ENCODE measurements at regions not wholly inside any gene's neighbourhood (a gene's known extent, or its start where the extent isn't known, plus 50 kb on each side); places are given as distances from the start of the nearest gene placed in this dataset.

DNA sequence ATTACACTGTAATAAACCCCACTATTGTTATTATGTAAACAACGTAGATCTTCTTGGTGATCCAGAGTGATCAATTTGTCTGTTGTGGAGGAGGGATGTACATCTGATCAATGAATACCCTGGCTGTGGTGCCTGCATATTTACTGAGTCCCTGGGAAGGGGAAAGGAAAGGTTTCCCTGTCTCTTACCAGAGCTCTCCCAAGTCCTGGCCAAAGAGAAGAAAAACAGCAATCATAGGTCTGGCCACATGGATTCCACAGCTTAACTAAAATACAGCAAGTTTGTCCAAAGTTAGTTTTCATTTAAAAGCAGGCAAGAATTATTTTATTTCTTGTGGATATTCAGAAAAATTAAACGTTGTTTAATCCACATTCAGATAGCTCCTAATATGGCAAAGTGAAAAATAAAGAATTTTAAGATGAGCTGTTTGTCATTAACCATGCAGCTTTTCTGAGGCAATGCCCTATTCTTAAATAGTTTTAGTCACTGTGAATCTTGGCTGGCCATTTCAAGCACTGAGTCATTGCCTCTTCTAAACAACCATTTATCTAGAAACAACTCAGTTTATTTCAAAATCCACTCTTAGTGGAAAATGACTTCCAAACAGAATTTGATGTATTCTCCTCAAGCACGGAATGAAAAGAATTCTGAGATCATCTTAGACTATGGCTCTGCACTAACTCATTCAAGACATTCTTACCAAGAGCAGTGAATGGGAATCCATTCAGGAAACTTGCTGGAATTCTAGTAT is 1004.4 kb upstream of the CDH2 start:
- TF ChIP-seq EZH2phosphoT487 (IDR thresholded peaks at IDR 0.05; ENCODE audit: borderline replicate concordance), result no peak
- TF ChIP-seq, protein P1, sequence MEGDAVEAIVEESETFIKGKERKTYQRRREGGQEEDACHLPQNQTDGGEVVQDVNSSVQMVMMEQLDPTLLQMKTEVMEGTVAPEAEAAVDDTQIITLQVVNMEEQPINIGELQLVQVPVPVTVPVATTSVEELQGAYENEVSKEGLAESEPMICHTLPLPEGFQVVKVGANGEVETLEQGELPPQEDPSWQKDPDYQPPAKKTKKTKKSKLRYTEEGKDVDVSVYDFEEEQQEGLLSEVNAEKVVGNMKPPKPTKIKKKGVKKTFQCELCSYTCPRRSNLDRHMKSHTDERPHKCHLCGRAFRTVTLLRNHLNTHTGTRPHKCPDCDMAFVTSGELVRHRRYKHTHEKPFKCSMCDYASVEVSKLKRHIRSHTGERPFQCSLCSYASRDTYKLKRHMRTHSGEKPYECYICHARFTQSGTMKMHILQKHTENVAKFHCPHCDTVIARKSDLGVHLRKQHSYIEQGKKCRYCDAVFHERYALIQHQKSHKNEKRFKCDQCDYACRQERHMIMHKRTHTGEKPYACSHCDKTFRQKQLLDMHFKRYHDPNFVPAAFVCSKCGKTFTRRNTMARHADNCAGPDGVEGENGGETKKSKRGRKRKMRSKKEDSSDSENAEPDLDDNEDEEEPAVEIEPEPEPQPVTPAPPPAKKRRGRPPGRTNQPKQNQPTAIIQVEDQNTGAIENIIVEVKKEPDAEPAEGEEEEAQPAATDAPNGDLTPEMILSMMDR (conservative IDR thresholded peaks at IDR 0.05; ENCODE audit: low read length), result no peak
